ENCODE measurements at regions not wholly inside any gene's neighbourhood (a gene's known extent, or its start where the extent isn't known, plus 50 kb on each side); places are given as distances from the start of the nearest gene placed in this dataset.
A peak's percentile ranks its signal among the peaks of the same experiment; 100 is the strongest.

- TF ChIP-seq IRF4 (IDR thresholded peaks at IDR 0.05; ENCODE audit: low read depth, low read length) (no peak), CUX1 (IDR thresholded peaks at IDR 0.05; ENCODE audit: insufficient replicate concordance, low read depth, low read length) (no peak), CEBPZ (IDR thresholded peaks at IDR 0.05; ENCODE audit: low read depth, low read length) (no peak), BCL11A (IDR thresholded peaks at IDR 0.05; ENCODE audit: low read depth, low read length) (no peak), MAX (IDR thresholded peaks at IDR 0.05; ENCODE audit: low read depth, low read length) (0 out of 2 replicates have a peak, but pooled peaks have one; percentile 43), RAD21 (IDR thresholded peaks at IDR 0.05; ENCODE audit: insufficient read depth, low read depth, low read length) (0 out of 2 replicates have a peak, but pooled peaks have one; percentile 25), MYB (IDR thresholded peaks at IDR 0.05; ENCODE audit: borderline replicate concordance, low read depth, low read length) (no peak), RB1 (IDR thresholded peaks at IDR 0.05; ENCODE audit: borderline replicate concordance) (peak; percentile 60; the same call in 1 of the 2 replicates), TARDBP (IDR thresholded peaks at IDR 0.05; ENCODE audit: borderline replicate concordance) (no peak), USF1 (IDR thresholded peaks at IDR 0.05; ENCODE audit: borderline replicate concordance, extremely low read length, insufficient read depth, low read depth, low read length) (no peak), EGR1 (IDR thresholded peaks at IDR 0.05; ENCODE audit: borderline replicate concordance in 1 of 2, low read depth in 2 of 2, low read length in 2 of 2) (0 out of 3 replicates have a peak, but pooled peaks of 1 of the 2 experiments have one; percentile 43), ZZZ3 (IDR thresholded peaks at IDR 0.05; ENCODE audit: control insufficient read depth, insufficient read length, low read depth) (no peak), STAT1 (conservative IDR thresholded peaks at IDR 0.05) (no peak), CHD2 (IDR thresholded peaks at IDR 0.05; ENCODE audit: borderline replicate concordance, low read depth, low read length) (0 out of 2 replicates have a peak, but pooled peaks have one; percentile 24), POLR2A (IDR thresholded peaks at IDR 0.05; ENCODE audit: low read depth, low read length) (0 out of 2 replicates have a peak, but pooled peaks have one; percentile 25), DPF2 (IDR thresholded peaks at IDR 0.05) (peak; percentile 53; the same call in 1 of the 2 replicates)
Measured at GRCh38 chr1:90850898-90851710, 134.0 kb upstream of the BARHL2 start (continued).
